Muscle layer of colon (tissue), 2 donors: ENCODE measurements at regions not wholly inside any gene's neighbourhood (a gene's known extent, or its start where the extent isn't known, plus 50 kb on each side); places are given as distances from the start of the nearest gene placed in this dataset.

Experiments
- H3K27ac ChIP-seq: one replicate; pipeline ENCODE4 v1.7.0; 2013; ENCODE audit warnings: low read depth, mild to moderate bottlenecking, low read length, moderate library complexity
- H3K27me3 ChIP-seq, 2 donors: one replicate each; pipeline ENCODE4 v1.7.0; 2013; ENCODE audit warnings: low read length in 2 of 2, mild to moderate bottlenecking in 2 of 2; ENCODE audit not compliant: insufficient read depth in 2 of 2, control insufficient read depth in 1 of 2
- H3K36me3 ChIP-seq: one replicate; pipeline ENCODE4 v1.7.0; 2013; ENCODE audit warnings: mild to moderate bottlenecking, low read length; ENCODE audit not compliant: insufficient read depth
- H3K4me1 ChIP-seq: one replicate; pipeline ENCODE4 v1.7.0; 2013; ENCODE audit warnings: mild to moderate bottlenecking, low read length; ENCODE audit not compliant: insufficient read depth
- H3K4me3 ChIP-seq, 2 donors: one replicate each; pipeline ENCODE4 v1.7.0; 2013; ENCODE audit warnings: low read length in 2 of 2, low read depth in 1 of 2, mild to moderate bottlenecking in 1 of 2, moderate library complexity in 1 of 2
- H3K9ac ChIP-seq: one replicate; pipeline ENCODE4 v1.7.0; 2013; ENCODE audit warnings: low read length
- H3K9me3 ChIP-seq: one replicate; pipeline ENCODE4 v1.7.0; 2013; ENCODE audit warnings: mild to moderate bottlenecking, low read length
- donor health status: abdominal sarcoma.
- donor health status: Adenocarcinoma of cecum.

DNA sequence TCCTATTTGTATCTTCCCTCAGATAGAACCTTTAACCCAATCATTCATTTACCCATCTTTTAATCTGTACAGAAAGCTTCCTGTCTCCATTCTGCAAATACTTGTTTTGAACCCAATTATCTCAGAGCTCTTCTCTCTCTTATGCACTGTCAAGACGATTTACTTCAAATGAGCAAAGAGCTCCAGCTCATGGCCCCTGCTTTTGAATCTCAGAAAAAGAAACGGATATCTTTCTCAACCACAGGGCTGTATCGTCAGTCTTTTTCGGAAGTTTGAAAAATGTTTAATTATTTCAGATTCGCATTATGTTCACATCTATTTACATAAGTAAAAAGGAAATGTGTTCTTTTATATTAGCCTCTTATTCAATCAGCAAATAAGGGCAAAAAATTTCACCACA is 322.7 kb upstream of the NBEA start:
- Histone ChIP-seq H3K4me3 (no peak overlapping the region), H3K27me3 (no peaks in the 10 kb centered on the region), H3K36me3 (no peaks in the 10 kb centered on the region), H3K27ac (no peak overlapping the region), H3K4me1 (no peaks in the 10 kb centered on the region), H3K9ac (no peak overlapping the region), H3K9me3 (no peaks in the 10 kb centered on the region)

GRCh38 chr13:34620074-34620850 is 321.8 kb upstream of the NBEA start:
- H3K27ac ChIP-seq = no peak overlapping the region
- H3K4me1 ChIP-seq = no peaks in the 10 kb centered on the region
- no peaks in the 10 kb centered on the region for H3K36me3 ChIP-seq
- no peaks in the 10 kb centered on the region for H3K27me3 ChIP-seq
- no peak overlapping the region for H3K4me3 ChIP-seq
- H3K9ac ChIP-seq = no peak overlapping the region
- H3K9me3 ChIP-seq = no peaks in the 10 kb centered on the region

DNA sequence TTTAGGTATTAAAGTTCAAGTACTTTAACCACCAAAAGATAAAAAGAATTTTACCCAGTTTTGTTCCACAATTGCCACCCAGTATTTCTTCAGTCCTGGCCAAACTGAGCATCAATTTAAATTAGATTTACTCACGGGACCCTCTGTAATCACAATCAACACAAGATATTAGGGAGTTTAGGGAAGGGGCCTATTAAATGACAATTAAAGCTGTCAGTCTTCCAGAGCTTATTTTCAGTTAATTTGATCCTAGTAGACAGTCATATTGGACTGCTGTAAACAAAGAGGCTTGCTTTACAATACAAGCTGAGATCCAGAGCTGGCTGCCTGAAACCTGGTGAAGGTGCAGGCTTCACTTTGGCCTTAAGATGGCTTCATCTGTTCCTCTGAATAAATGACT is 321.2 kb upstream of the NBEA start:
- H3K9me3 ChIP-seq = no peaks in the 10 kb centered on the region
- H3K27ac ChIP-seq = no peak overlapping the region
- no peaks in the 10 kb centered on the region for H3K4me1 ChIP-seq
- H3K4me3 ChIP-seq = no peak overlapping the region
- no peaks in the 10 kb centered on the region for H3K36me3 ChIP-seq
- no peak overlapping the region for H3K9ac ChIP-seq
- no peaks in the 10 kb centered on the region for H3K27me3 ChIP-seq

- Histone ChIP-seq H3K4me3 (no peak overlapping the region), H3K9me3 (no peaks in the 10 kb centered on the region), H3K27ac (no peak overlapping the region), H3K27me3 (no peaks in the 10 kb centered on the region), H3K36me3 (no peaks in the 10 kb centered on the region), H3K9ac (no peak overlapping the region), H3K4me1 (peaks cover 6% of the 10 kb centered on the region)
These were observed 318.7 kb upstream of the NBEA start for GRCh38 chr13:34623331-34623730.

DNA sequence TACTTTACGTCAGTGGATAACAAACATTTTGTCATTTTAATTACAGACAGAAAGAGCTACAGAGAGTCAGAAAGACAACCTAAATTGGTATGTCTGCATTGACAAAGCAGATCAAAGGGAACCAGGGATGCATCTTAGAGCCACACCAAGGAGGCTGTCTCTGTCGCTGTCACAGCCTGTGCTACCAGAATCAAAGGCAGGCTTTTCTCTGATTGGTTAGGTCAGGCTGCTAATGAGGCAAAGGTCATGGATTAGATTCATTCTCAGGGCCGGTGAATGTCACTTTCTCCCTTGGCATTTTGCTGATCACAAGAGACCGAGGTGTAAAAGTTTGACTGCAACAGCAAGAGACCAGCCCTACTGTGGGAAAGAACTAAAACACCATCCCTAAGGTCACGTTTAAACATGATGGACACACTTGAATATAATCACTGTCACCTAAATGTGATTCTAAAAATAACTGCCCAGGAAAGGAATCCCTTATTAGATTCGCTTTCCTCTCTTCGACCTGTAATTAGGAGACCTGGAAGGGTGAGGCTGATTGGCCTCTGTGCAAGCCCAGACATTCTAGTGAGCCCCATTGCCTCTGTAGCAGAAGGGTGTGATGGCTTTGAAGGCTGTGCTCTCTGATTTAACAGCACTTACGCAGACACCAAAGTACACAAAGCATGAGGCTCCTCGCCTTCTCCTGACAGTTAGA is 314.4 kb upstream of the NBEA start:
- Histone ChIP-seq H3K27ac (no peak overlapping the region), H3K36me3 (no peaks in the 10 kb centered on the region), H3K27me3 (no peaks in the 10 kb centered on the region), H3K9me3 (no peaks in the 10 kb centered on the region), H3K4me1 (peaks cover 10% of the 10 kb centered on the region), H3K4me3 (no peak overlapping the region), H3K9ac (no peak overlapping the region)

GRCh38 chr13:34628209-34628682 is 313.8 kb upstream of the NBEA start:
- Histone ChIP-seq H3K9ac (no peak overlapping the region), H3K27me3 (no peaks in the 10 kb centered on the region), H3K4me3 (no peak overlapping the region), H3K4me1 (peaks cover 10% of the 10 kb centered on the region), H3K9me3 (no peaks in the 10 kb centered on the region), H3K36me3 (no peaks in the 10 kb centered on the region), H3K27ac (no peak overlapping the region)

DNA sequence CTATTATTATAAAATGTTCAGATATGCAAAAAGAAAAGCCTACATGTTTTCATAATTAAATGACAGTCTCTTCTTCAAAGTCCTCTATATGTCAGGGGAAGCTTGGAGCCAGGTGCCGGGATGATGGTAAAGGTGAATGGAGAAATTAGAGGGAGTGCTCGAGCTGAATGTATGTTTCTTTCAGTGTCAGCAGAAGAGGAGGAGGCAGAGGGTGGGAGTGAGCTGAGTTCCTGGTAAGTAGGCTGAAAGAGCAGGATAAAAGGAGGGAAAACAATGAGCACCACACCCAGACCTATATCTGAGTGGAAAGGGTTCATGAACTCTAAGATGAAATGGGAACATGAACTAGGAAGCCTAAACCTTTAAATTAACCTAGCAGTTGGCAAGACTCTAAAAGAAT is 307.6 kb upstream of the NBEA start:
- H3K9ac ChIP-seq = no peak overlapping the region
- H3K4me3 ChIP-seq = no peak overlapping the region
- H3K27me3 ChIP-seq = no peaks in the 10 kb centered on the region
- no peaks in the 10 kb centered on the region for H3K4me1 ChIP-seq
- H3K9me3 ChIP-seq = no peaks in the 10 kb centered on the region
- H3K27ac ChIP-seq = no peak overlapping the region
- H3K36me3 ChIP-seq = no peaks in the 10 kb centered on the region

GRCh38 chr13:34637138-34637537 is 304.9 kb upstream of the NBEA start:
- Histone ChIP-seq H3K4me3 (no peak overlapping the region), H3K9me3 (no peaks in the 10 kb centered on the region), H3K36me3 (no peaks in the 10 kb centered on the region), H3K4me1 (no peaks in the 10 kb centered on the region), H3K27me3 (no peaks in the 10 kb centered on the region), H3K9ac (no peak overlapping the region), H3K27ac (no peak overlapping the region)

- Histone ChIP-seq H3K27me3 (no peaks in the 10 kb centered on the region), H3K4me1 (no peaks in the 10 kb centered on the region), H3K9ac (no peak overlapping the region), H3K36me3 (no peaks in the 10 kb centered on the region), H3K4me3 (no peak overlapping the region), H3K27ac (no peak overlapping the region), H3K9me3 (no peaks in the 10 kb centered on the region)
These were observed 304.4 kb upstream of the NBEA start for GRCh38 chr13:34637636-34638035.

DNA sequence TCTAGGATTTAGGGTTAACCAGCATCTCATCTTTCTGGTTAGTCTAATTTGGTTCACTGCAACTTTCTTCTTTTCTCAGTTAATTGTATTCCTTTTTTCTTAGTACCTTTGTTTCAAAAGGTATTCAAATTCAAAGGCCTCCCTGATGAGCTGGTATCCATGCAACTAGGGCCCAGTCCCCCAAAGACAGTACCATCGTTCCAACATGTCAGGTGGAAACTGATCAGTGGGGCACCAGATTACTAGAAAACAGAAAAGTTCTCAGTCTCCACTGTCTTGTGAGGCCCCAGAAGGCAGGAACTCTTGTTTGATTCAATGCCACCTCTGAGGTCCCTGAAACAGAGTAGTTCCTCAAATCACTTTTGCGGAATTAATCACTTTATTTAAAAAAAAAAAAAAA is 303.2 kb upstream of the NBEA start:
- H3K4me3 ChIP-seq = no peak overlapping the region
- no peaks in the 10 kb centered on the region for H3K9me3 ChIP-seq
- H3K27me3 ChIP-seq = no peaks in the 10 kb centered on the region
- H3K9ac ChIP-seq = no peak overlapping the region
- H3K4me1 ChIP-seq = no peaks in the 10 kb centered on the region
- no peaks in the 10 kb centered on the region for H3K36me3 ChIP-seq
- no peak overlapping the region for H3K27ac ChIP-seq

GRCh38 chr13:34640179-34640992 is 301.7 kb upstream of the NBEA start:
- Histone ChIP-seq H3K4me1 (no peaks in the 10 kb centered on the region), H3K27ac (no peak overlapping the region), H3K27me3 (no peaks in the 10 kb centered on the region), H3K36me3 (no peaks in the 10 kb centered on the region), H3K4me3 (no peak overlapping the region), H3K9ac (no peak overlapping the region), H3K9me3 (no peaks in the 10 kb centered on the region)
